ENCODE measurements at regions not wholly inside any gene's neighbourhood (a gene's known extent, or its start where the extent isn't known, plus 50 kb on each side); places are given as distances from the start of the nearest gene placed in this dataset.

- DNase-seq (ENCODE audit: low read depth in 3 of 3): no peak
These were observed 197.9 kb downstream of the OTOR start for GRCh38 chr20:16946097-16946496.

GRCh38 chr20:16947479-16947878 is 199.3 kb downstream of the OTOR start:
- no peak for DNase-seq (ENCODE audit: low read depth in 3 of 3)

- DNase-seq (ENCODE audit: low read depth in 3 of 3): no peak
These were observed 203.7 kb downstream of the OTOR start for GRCh38 chr20:16951876-16952275.

- DNase-seq (ENCODE audit: low read depth in 3 of 3): no peak
These were observed 204.8 kb downstream of the OTOR start for GRCh38 chr20:16952965-16953364.

GRCh38 chr20:16953858-16954257 is 205.7 kb downstream of the OTOR start:
- DNase-seq (ENCODE audit: low read depth in 3 of 3): no peak

- no peak for DNase-seq (ENCODE audit: low read depth in 3 of 3)
These were observed 207.3 kb downstream of the OTOR start for GRCh38 chr20:16955462-16955861.

GRCh38 chr20:16955971-16956370 is 207.8 kb downstream of the OTOR start:
- DNase-seq (ENCODE audit: low read depth in 3 of 3): no peak

- DNase-seq (ENCODE audit: low read depth in 3 of 3): no peak
These were observed 217.2 kb downstream of the OTOR start for GRCh38 chr20:16965401-16965800.

- DNase-seq (ENCODE audit: low read depth in 3 of 3): no peak
These were observed 218.2 kb downstream of the OTOR start for GRCh38 chr20:16966276-16966880.

- no peak for DNase-seq (ENCODE audit: low read depth in 3 of 3)
These were observed 219.9 kb downstream of the OTOR start for GRCh38 chr20:16968099-16968498.

- DNase-seq (ENCODE audit: low read depth in 3 of 3): no peak
These were observed 222.6 kb downstream of the OTOR start for GRCh38 chr20:16970776-16971175.

- no peak for DNase-seq (ENCODE audit: low read depth in 3 of 3)
These were observed 226.1 kb downstream of the OTOR start for GRCh38 chr20:16974080-16974854.

GRCh38 chr20:16974855-16975162 is 226.7 kb downstream of the OTOR start:
- DNase-seq (ENCODE audit: low read depth in 3 of 3): no peak

- no peak for DNase-seq (ENCODE audit: low read depth in 3 of 3)
These were observed 227.5 kb downstream of the OTOR start for GRCh38 chr20:16975682-16976081.

GRCh38 chr20:16978497-16978896 is 230.3 kb downstream of the OTOR start:
- no peak for DNase-seq (ENCODE audit: low read depth in 3 of 3)

GRCh38 chr20:16982091-16982726 is 234.1 kb downstream of the OTOR start:
- no peak for DNase-seq (ENCODE audit: low read depth in 3 of 3)

- DNase-seq (ENCODE audit: low read depth in 3 of 3): no peak
These were observed 236.3 kb downstream of the OTOR start for GRCh38 chr20:16984481-16984880.

GRCh38 chr20:17003170-17003870 is 223.5 kb upstream of the PCSK2 start:
- DNase-seq (ENCODE audit: low read depth in 3 of 3): no peak

GRCh38 chr20:17010181-17010580 is 216.7 kb upstream of the PCSK2 start:
- DNase-seq (ENCODE audit: low read depth in 3 of 3): no peak

- DNase-seq (ENCODE audit: low read depth in 3 of 3): no peak
These were observed 214.2 kb upstream of the PCSK2 start for GRCh38 chr20:17012546-17013226.

- no peak for DNase-seq (ENCODE audit: low read depth in 3 of 3)
These were observed 212.6 kb upstream of the PCSK2 start for GRCh38 chr20:17014217-17014616.

- no peak for DNase-seq (ENCODE audit: low read depth in 3 of 3)
These were observed 212.0 kb upstream of the PCSK2 start for GRCh38 chr20:17014756-17015366.
